ENCODE measurements at regions not wholly inside any gene's neighbourhood (a gene's known extent, or its start where the extent isn't known, plus 50 kb on each side); places are given as distances from the start of the nearest gene placed in this dataset.

GRCh38 chr5:25604681-25605080 is 959.9 kb upstream of the CDH10 start:
- WGBS (ENCODE audit: insufficient coverage): no CpG with 5 or more reads among the region's 1 CpG
- H3K27me3 ChIP-seq (ENCODE audit: control insufficient read depth, insufficient read depth, low read length): no peaks in the 10 kb centered on the region
- H3K4me3 ChIP-seq (ENCODE audit: low read depth, low read length): no peak overlapping the region
- H3K36me3 ChIP-seq (ENCODE audit: control insufficient read depth, insufficient read depth, low read length): no peaks in the 10 kb centered on the region
- no peak for DNase-seq (ENCODE audit: low read depth in 4 of 6, low spot score in 6 of 6)
- H3K9me3 ChIP-seq (ENCODE audit: control insufficient read depth, insufficient read depth, low read length): no peaks in the 10 kb centered on the region
- no peak overlapping the region for H3K27ac ChIP-seq (ENCODE audit: low read depth, low read length)
- no peaks in the 10 kb centered on the region for H3K4me1 ChIP-seq (ENCODE audit: control insufficient read depth, insufficient read depth, low read length)

- H3K27me3 ChIP-seq (ENCODE audit: control insufficient read depth, insufficient read depth, low read length): no peaks in the 10 kb centered on the region
- peak in 1 of 6 donors; percentile 5 for DNase-seq (ENCODE audit: low read depth in 4 of 6, low spot score in 6 of 6)
- H3K27ac ChIP-seq (ENCODE audit: low read depth, low read length): no peak overlapping the region
- no peak overlapping the region for H3K4me3 ChIP-seq (ENCODE audit: low read depth, low read length)
- H3K4me1 ChIP-seq (ENCODE audit: control insufficient read depth, insufficient read depth, low read length): no peaks in the 10 kb centered on the region
- no peaks in the 10 kb centered on the region for H3K36me3 ChIP-seq (ENCODE audit: control insufficient read depth, insufficient read depth, low read length)
- no CpG with 5 or more reads among the region's 1 CpG for WGBS (ENCODE audit: insufficient coverage)
- peaks cover 4% of the 10 kb centered on the region for H3K9me3 ChIP-seq (ENCODE audit: control insufficient read depth, insufficient read depth, low read length)
Measured at GRCh38 chr5:25579111-25579510, 934.3 kb upstream of the CDH10 start.

GRCh38 chr5:25573691-25574090 is 928.9 kb upstream of the CDH10 start:
- Histone ChIP-seq H3K4me3 (ENCODE audit: low read depth, low read length) (no peak overlapping the region), H3K36me3 (ENCODE audit: control insufficient read depth, insufficient read depth, low read length) (no peaks in the 10 kb centered on the region), H3K9me3 (ENCODE audit: control insufficient read depth, insufficient read depth, low read length) (no peaks in the 10 kb centered on the region), H3K27ac (ENCODE audit: low read depth, low read length) (no peak overlapping the region), H3K4me1 (ENCODE audit: control insufficient read depth, insufficient read depth, low read length) (no peaks in the 10 kb centered on the region), H3K27me3 (ENCODE audit: control insufficient read depth, insufficient read depth, low read length) (no peaks in the 10 kb centered on the region)
- no CpG with 5 or more reads among the region's 2 CpGs for WGBS (ENCODE audit: insufficient coverage)
- no peak for DNase-seq (ENCODE audit: low read depth in 4 of 6, low spot score in 6 of 6)

DNA sequence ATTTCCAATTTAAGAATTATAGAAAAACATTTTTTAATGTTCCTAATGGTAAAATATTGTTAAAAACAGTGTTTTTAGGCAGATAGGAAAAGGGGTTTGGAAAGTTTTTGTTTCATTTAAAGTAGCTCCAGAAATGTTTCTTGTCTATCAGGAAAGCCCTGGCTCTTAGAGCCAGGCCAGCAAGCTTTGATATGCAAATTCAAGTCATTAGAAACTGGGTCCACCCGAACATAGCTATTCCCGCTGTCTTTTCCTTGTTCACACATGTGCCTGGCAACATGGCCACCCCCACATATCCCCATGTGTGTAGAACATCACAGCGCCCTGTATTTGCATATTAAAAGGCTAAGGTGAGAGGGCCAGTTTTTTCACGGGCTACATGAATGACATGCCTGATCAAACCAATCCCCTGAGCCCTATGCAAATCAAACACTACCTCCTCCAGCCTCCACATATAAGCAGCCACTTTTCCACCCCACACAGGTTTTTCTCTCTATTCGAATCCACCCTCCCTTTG is 925.3 kb upstream of the CDH10 start:
- Histone ChIP-seq H3K27me3 (ENCODE audit: control insufficient read depth, insufficient read depth, low read length) (no peaks in the 10 kb centered on the region), H3K4me1 (ENCODE audit: control insufficient read depth, insufficient read depth, low read length) (no peaks in the 10 kb centered on the region), H3K36me3 (ENCODE audit: control insufficient read depth, insufficient read depth, low read length) (no peaks in the 10 kb centered on the region), H3K4me3 (ENCODE audit: low read depth, low read length) (no peak overlapping the region), H3K27ac (ENCODE audit: low read depth, low read length) (no peak overlapping the region), H3K9me3 (ENCODE audit: control insufficient read depth, insufficient read depth, low read length) (no peaks in the 10 kb centered on the region)
- WGBS (ENCODE audit: insufficient coverage): no CpG with 5 or more reads among the region's 5 CpGs
- no peak for DNase-seq (ENCODE audit: low read depth in 4 of 6, low spot score in 6 of 6)

DNA sequence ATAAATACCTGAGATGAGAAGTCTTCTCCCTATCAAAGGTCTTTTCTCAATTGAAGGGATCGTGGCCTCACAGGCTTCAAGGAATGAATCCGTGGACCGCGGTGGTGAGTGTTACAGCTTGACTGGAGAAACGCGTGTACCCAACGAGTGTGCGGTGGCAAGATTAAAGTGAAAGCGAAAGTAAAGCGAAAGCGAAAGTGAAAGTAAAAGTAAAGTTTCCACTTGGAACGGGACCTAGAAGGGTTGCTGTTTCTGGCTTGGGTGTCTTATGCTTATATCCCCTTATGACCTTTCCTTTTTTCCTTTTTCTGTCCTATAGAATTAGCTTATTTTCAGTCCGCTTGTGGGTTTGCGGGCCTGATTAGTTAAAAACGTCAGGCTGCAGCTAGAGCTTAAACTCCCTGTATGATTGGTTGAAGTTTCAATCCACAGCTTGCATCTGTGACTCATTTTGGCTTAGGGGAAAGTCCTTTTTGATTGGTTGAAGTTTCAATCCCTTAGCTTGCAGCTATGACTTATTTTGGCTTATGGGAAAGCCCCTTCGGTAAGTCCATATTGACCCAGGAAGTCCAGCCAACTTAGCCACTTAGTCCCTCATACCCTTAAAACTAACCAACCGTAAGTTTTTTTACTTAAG is 924.3 kb upstream of the CDH10 start:
- no peak for DNase-seq (ENCODE audit: low read depth in 4 of 6, low spot score in 6 of 6)
- H3K36me3 ChIP-seq (ENCODE audit: control insufficient read depth, insufficient read depth, low read length): no peaks in the 10 kb centered on the region
- no peaks in the 10 kb centered on the region for H3K9me3 ChIP-seq (ENCODE audit: control insufficient read depth, insufficient read depth, low read length)
- no peak overlapping the region for H3K4me3 ChIP-seq (ENCODE audit: low read depth, low read length)
- no peaks in the 10 kb centered on the region for H3K4me1 ChIP-seq (ENCODE audit: control insufficient read depth, insufficient read depth, low read length)
- 95% methylated on average over 7 of the region's 17 CpGs for WGBS (ENCODE audit: insufficient coverage)
- no peaks in the 10 kb centered on the region for H3K27me3 ChIP-seq (ENCODE audit: control insufficient read depth, insufficient read depth, low read length)
- H3K27ac ChIP-seq (ENCODE audit: low read depth, low read length): no peak overlapping the region

DNA sequence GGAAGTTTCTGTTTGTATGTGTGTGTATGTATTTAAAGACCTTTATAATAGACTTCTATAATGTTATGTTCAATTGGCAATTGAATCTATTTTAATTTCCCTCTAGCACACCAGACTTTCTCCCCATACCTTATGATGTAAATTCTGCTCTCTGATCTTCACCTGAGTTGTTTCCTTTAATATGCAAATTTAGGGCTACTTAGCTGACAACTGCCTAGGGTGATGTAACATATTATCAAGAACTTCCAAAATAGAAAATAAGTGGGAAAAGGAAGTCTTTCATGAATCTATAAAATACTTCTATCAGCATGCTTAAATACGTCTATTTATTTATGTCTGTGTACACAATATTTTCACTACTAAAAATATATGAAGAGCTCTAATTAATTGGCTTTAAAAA is 923.5 kb upstream of the CDH10 start:
- no peaks in the 10 kb centered on the region for H3K36me3 ChIP-seq (ENCODE audit: control insufficient read depth, insufficient read depth, low read length)
- H3K27ac ChIP-seq (ENCODE audit: low read depth, low read length): no peak overlapping the region
- H3K4me1 ChIP-seq (ENCODE audit: control insufficient read depth, insufficient read depth, low read length): no peaks in the 10 kb centered on the region
- WGBS (ENCODE audit: insufficient coverage): no CpG with 5 or more reads among the region's 1 CpG
- H3K27me3 ChIP-seq (ENCODE audit: control insufficient read depth, insufficient read depth, low read length): no peaks in the 10 kb centered on the region
- DNase-seq (ENCODE audit: low read depth in 4 of 6, low spot score in 6 of 6): no peak
- H3K4me3 ChIP-seq (ENCODE audit: low read depth, low read length): no peak overlapping the region
- peaks cover 4% of the 10 kb centered on the region for H3K9me3 ChIP-seq (ENCODE audit: control insufficient read depth, insufficient read depth, low read length)

GRCh38 chr5:25567881-25568280 is 923.1 kb upstream of the CDH10 start:
- H3K27ac ChIP-seq (ENCODE audit: low read depth, low read length): no peak overlapping the region
- H3K36me3 ChIP-seq (ENCODE audit: control insufficient read depth, insufficient read depth, low read length): no peaks in the 10 kb centered on the region
- H3K4me1 ChIP-seq (ENCODE audit: control insufficient read depth, insufficient read depth, low read length): no peaks in the 10 kb centered on the region
- WGBS (ENCODE audit: insufficient coverage): 20% methylated on average over 1 of the region's 3 CpGs
- no peak for DNase-seq (ENCODE audit: low read depth in 4 of 6, low spot score in 6 of 6)
- no peak overlapping the region for H3K4me3 ChIP-seq (ENCODE audit: low read depth, low read length)
- H3K27me3 ChIP-seq (ENCODE audit: control insufficient read depth, insufficient read depth, low read length): no peaks in the 10 kb centered on the region
- H3K9me3 ChIP-seq (ENCODE audit: control insufficient read depth, insufficient read depth, low read length): peaks cover 8% of the 10 kb centered on the region

GRCh38 chr5:25562656-25563055 is 917.9 kb upstream of the CDH10 start:
- peaks cover 8% of the 10 kb centered on the region for H3K9me3 ChIP-seq (ENCODE audit: control insufficient read depth, insufficient read depth, low read length)
- H3K4me3 ChIP-seq (ENCODE audit: low read depth, low read length): no peak overlapping the region
- DNase-seq (ENCODE audit: low read depth in 4 of 6, low spot score in 6 of 6): no peak
- H3K36me3 ChIP-seq (ENCODE audit: control insufficient read depth, insufficient read depth, low read length): no peaks in the 10 kb centered on the region
- no peaks in the 10 kb centered on the region for H3K4me1 ChIP-seq (ENCODE audit: control insufficient read depth, insufficient read depth, low read length)
- no peaks in the 10 kb centered on the region for H3K27me3 ChIP-seq (ENCODE audit: control insufficient read depth, insufficient read depth, low read length)
- no peak overlapping the region for H3K27ac ChIP-seq (ENCODE audit: low read depth, low read length)

DNA sequence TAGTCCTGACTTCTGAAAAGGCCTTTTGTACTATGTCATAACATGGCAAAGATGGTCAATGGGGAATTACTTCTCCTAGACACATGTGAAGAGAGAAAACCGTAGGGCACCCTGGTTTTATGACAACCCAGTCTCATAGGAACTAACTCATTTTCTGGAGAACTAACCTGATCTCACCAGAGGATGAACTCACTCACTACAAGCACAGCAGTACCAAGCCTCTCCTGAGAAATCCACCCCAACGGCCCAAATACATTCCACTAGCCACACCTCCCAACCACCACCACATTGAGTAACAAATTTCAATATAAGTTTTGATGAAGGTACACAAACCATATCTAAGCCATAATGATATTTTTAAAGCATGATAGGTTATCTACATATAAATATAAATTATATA is 909.3 kb upstream of the CDH10 start:
- H3K27ac ChIP-seq (ENCODE audit: low read depth, low read length): no peak overlapping the region
- H3K4me3 ChIP-seq (ENCODE audit: low read depth, low read length): no peak overlapping the region
- 60% methylated on average over 1 of the region's 2 CpGs for WGBS (ENCODE audit: insufficient coverage)
- H3K4me1 ChIP-seq (ENCODE audit: control insufficient read depth, insufficient read depth, low read length): no peaks in the 10 kb centered on the region
- H3K9me3 ChIP-seq (ENCODE audit: control insufficient read depth, insufficient read depth, low read length): no peaks in the 10 kb centered on the region
- H3K27me3 ChIP-seq (ENCODE audit: control insufficient read depth, insufficient read depth, low read length): no peaks in the 10 kb centered on the region
- DNase-seq (ENCODE audit: low read depth in 4 of 6, low spot score in 6 of 6): no peak
- no peaks in the 10 kb centered on the region for H3K36me3 ChIP-seq (ENCODE audit: control insufficient read depth, insufficient read depth, low read length)

DNA sequence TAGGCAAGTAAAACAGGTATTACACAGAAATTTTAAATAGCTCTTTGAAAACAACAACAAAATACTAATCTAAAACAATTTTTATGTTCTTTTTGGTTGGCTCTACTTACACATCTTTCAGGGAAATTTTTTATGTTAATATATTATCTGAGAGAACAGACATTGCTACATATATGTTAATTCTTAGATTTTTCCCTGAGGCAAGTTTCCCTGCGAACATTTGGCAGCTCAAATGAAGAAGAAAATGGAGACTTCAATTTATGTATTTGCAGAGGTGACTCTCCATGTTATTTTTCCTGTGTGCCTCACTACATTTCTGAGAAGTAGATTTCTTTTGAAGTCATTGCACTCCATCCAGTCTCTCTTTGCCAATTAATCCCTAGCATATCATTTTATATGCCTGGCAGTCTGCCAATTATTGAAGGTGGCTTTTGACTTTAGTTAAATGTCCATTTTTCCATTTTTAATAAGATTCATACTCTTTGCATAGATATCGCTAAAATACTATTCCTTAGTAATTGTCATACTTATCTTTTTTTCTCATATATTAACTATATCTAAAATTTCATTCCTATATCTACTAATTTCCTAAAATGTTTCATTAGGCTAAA is 908.2 kb upstream of the CDH10 start:
- no peaks in the 10 kb centered on the region for H3K4me1 ChIP-seq (ENCODE audit: control insufficient read depth, insufficient read depth, low read length)
- peak in 2 of 6 donors; percentile 1 to 38 for DNase-seq (ENCODE audit: low read depth in 4 of 6, low spot score in 6 of 6)
- WGBS (ENCODE audit: insufficient coverage): no CpG with 5 or more reads among the region's 2 CpGs
- H3K27ac ChIP-seq (ENCODE audit: low read depth, low read length): no peak overlapping the region
- no peaks in the 10 kb centered on the region for H3K9me3 ChIP-seq (ENCODE audit: control insufficient read depth, insufficient read depth, low read length)
- H3K4me3 ChIP-seq (ENCODE audit: low read depth, low read length): no peak overlapping the region
- no peaks in the 10 kb centered on the region for H3K27me3 ChIP-seq (ENCODE audit: control insufficient read depth, insufficient read depth, low read length)
- H3K36me3 ChIP-seq (ENCODE audit: control insufficient read depth, insufficient read depth, low read length): no peaks in the 10 kb centered on the region

Measured in spinal cord (tissue), 9 donors.